ENCODE measurements at regions not wholly inside any gene's neighbourhood (a gene's known extent, or its start where the extent isn't known, plus 50 kb on each side); places are given as distances from the start of the nearest gene placed in this dataset.

- no peak overlapping the region for H3K4me3 ChIP-seq
- no peak overlapping the region for H3K27ac ChIP-seq
- peaks cover 0 to 16% (median 0%) of the 10 kb centered on the region in 9 donors for H3K4me1 ChIP-seq
- H3K27me3 ChIP-seq = peaks cover 0 to 67% (median 50%) of the 10 kb centered on the region in 7 donors
- no peaks in the 10 kb centered on the region for H3K36me3 ChIP-seq
- peaks cover 0 to 7% (median 3%) of the 10 kb centered on the region in 11 donors for H3K9me3 ChIP-seq
- no peak for DNase-seq
- intact Hi-C loops (cut with DNase I) = no loop called here
- no peak for TF ChIP-seq CTCF (IDR thresholded peaks at IDR 0.05)
- ATAC-seq = no peak
- WGBS, 2 donors = 80 to 89% methylated on average over 3 of the region's 3 CpGs
Observed at GRCh38 chr3:184496933-184497332, 64.7 kb upstream of the EPHB3 start.

DNA sequence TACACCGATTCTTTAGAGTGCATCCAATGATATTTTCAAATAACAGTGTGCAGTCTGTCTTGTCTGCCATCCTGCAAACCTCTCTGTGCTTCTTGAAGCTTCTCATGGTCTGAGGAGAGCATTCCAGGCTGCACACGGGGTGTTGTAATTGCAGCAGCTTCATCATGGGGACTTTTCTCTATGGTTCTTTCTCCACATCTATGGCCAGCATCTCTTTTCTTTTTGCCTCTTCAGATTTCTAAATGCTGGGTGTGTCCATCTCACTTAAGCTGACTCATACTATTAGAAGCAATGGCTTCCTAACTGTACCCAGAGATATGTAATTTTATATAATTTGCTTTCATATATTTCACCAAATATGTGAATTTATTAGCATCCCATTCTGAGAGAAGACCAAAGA lies 63.8 kb upstream of the EPHB3 start:
- intact Hi-C loops (cut with DNase I) = no loop called here
- WGBS, 2 donors = 79 to 81% methylated on average over 2 of the region's 2 CpGs
- H3K27me3 ChIP-seq = peaks cover 0 to 64% (median 42%) of the 10 kb centered on the region in 7 donors

GRCh38 chr3:184498986-184499606 lies 62.5 kb upstream of the EPHB3 start:
- Histone ChIP-seq H3K36me3 (no peaks in the 10 kb centered on the region), H3K9me3 (peaks cover 0 to 19% (median 8%) of the 10 kb centered on the region in 11 donors), H3K4me3 (no peak overlapping the region), H3K27ac (no peak overlapping the region), H3K4me1 (no peaks in the 10 kb centered on the region), H3K27me3 (peaks cover 0 to 61% (median 29%) of the 10 kb centered on the region in 7 donors)
- 59 to 72% methylated on average over 12 of the region's 12 CpGs for WGBS, 2 donors
- intact Hi-C loops (cut with DNase I) = no loop called here
- no peak for ATAC-seq
- no peak for TF ChIP-seq CTCF (IDR thresholded peaks at IDR 0.05)
- DNase-seq = no peak

More for the DNA sequence above, 63.8 kb upstream of the EPHB3 start:
- TF ChIP-seq CTCF (IDR thresholded peaks at IDR 0.05) = no peak
- no peak for DNase-seq
- H3K27ac ChIP-seq = no peak overlapping the region
- peaks cover 0 to 8% (median 0%) of the 10 kb centered on the region in 9 donors for H3K4me1 ChIP-seq
- peaks cover 0 to 13% (median 8%) of the 10 kb centered on the region in 11 donors for H3K9me3 ChIP-seq
- H3K4me3 ChIP-seq = no peak overlapping the region
- no peaks in the 10 kb centered on the region for H3K36me3 ChIP-seq
- ATAC-seq = no peak

DNA sequence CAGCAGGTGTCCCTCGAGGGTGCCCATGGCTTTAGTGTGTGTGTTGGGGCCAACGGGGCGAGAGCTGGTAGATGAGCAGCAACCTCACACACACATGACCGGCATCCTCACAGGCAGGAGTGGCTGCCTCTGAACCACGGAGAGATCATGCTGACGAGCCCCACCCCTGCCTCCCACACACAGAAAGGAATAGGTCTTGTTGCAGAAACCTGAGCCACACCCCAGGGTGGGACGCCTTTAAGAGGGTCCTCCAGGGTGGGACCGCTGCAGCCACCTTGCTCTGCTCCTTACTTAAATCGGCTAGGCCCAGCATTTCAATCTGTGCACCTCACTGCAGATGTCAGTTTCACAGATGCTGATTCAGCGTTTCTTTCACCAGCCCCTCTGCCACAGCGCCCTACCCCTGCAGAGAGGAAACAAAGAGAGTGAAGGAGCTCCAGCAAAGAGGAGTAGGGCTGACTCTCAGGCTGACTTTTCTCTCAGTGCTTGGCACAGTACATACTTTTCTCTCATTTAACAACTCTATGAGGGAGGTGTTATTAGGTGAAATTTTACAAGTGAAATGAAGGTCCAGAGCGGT lies 61.2 kb upstream of the EPHB3 start:
- no peak for TF ChIP-seq CTCF (IDR thresholded peaks at IDR 0.05)
- ATAC-seq = no peak
- WGBS, 2 donors = 70% methylated on average over 12 of the region's 12 CpGs
- H3K36me3 ChIP-seq = no peaks in the 10 kb centered on the region
- no peak overlapping the region for H3K27ac ChIP-seq
- H3K27me3 ChIP-seq = peaks cover 0 to 50% (median 28%) of the 10 kb centered on the region in 7 donors
- no peak for DNase-seq
- no peaks in the 10 kb centered on the region for H3K4me1 ChIP-seq
- intact Hi-C loops (cut with DNase I) = no loop called here
- no peak overlapping the region for H3K4me3 ChIP-seq
- H3K9me3 ChIP-seq = peaks cover 0 to 19% (median 8%) of the 10 kb centered on the region in 11 donors

Measured in heart right ventricle (tissue), 16 donors.